SK-N-SH treated with all-trans-retinoic acid at 6 μM for 48 hours (cell line): ENCODE measurements at regions not wholly inside any gene's neighbourhood (a gene's known extent, or its start where the extent isn't known, plus 50 kb on each side); places are given as distances from the start of the nearest gene placed in this dataset.

Experiments used
- PATZ1 ChIP-seq: fragments of 250-450 bp; sonication (Bioruptor Pico); IDR thresholded peaks from 2 replicates; pipeline ENCODE4 v1.8.0; 2020; ENCODE audit warnings: mild to moderate bottlenecking, moderate library complexity, borderline replicate concordance
- ZFP30 ChIP-seq: fragments of 450-650 bp; formaldehyde crosslinking; IDR thresholded peaks from 2 replicates; pipeline ENCODE4 v1.5.0; 2022; ENCODE audit warnings: mild to moderate bottlenecking, moderate library complexity

GRCh38 chr6:85278466-85279035 lies 171.3 kb upstream of the NT5E start:
- TF ChIP-seq ZFP30: no peak
- TF ChIP-seq PATZ1 (CRISPR knock-in tag): no peak
